HCT116 (cell line): ENCODE measurements at regions not wholly inside any gene's neighbourhood (a gene's known extent, or its start where the extent isn't known, plus 50 kb on each side); places are given as distances from the start of the nearest gene placed in this dataset.

Experiments used
- ATAC-seq: fragments of 200-7000 bp; cut with Tn5 transposase; 2 replicates; pipeline ENCODE4 v1.9.1; 2020; ENCODE audit warnings: mild to moderate bottlenecking, moderate library complexity
- BruUV-seq: library from RNA; stranded (reverse); fragments of 400-500 nt; replicated peaks from 2 replicates; lab custom pipeline; 2021; lab: Mats Ljungman, UMichigan
- CTCF ChIA-PET: fragments of 300-600 bp; sonication (Branson Sonifier 250); formaldehyde crosslinking; loops from one replicate; lab custom pipeline; 2021; ENCODE audit warnings: antibody characterized with exemption; lab: Charles Lee
- POLR2A ChIA-PET: fragments of 300-600, 350-600 bp; sonication (Branson Sonifier 250); formaldehyde crosslinking; loops from one replicate; lab custom pipeline; 2021; ENCODE audit warnings: antibody characterized with exemption; lab: Charles Lee
- RAD21 ChIA-PET, 2 experiments: fragments of 300-600 bp; sonication (Branson Sonifier 250); formaldehyde crosslinking; loops; one replicate each; lab custom pipeline; 2023; ENCODE audit warnings: low total read pairs in 2 of 2; ENCODE audit not compliant: uncharacterized antibody in 2 of 2, unreplicated experiment in 2 of 2, low non-redundant PET in 1 of 2; lab: Charles Lee
- DNase-seq: peaks from one replicate; pipeline ENCODE4 v3.0.0-alpha.2; 2010; ENCODE audit warnings: low read depth, low spot score
- H2AFZ ChIP-seq: fragments of 200-600 bp; shearing (Covaris generic), sonication (generic); 2 replicates; pipeline ENCODE4 v1.6.1; 2017; ENCODE audit warnings: low read depth, mixed run types, mixed read lengths, antibody characterized with exemption, low read length; ENCODE audit not compliant: poor library complexity, severe bottlenecking
- H3K27ac ChIP-seq: 2 replicates; pipeline ENCODE4 v1.5.1; 2012; ENCODE audit warnings: low read depth, low read length
- H3K27me3 ChIP-seq: fragments of 200-600 bp; sonication (generic); 2 replicates; pipeline ENCODE4 v1.6.1; 2016; ENCODE audit warnings: mixed run types, low read length, mixed read lengths; ENCODE audit not compliant: insufficient read depth
- H3K36me3 ChIP-seq, 2 experiments: fragments of 200-500 bp in 1 of 2; fragments of 200-600 bp in 1 of 2; sonication (Bioruptor generic) in 1 of 2; sonication (generic) in 1 of 2; 2 replicates each; pipeline versions ENCODE4 v1.5.1 to v1.6.1; 2014 to 2016; ENCODE audit warnings: low read length in 2 of 2, inconsistent platforms in 1 of 2, mixed read lengths in 1 of 2, mixed run types in 1 of 2; ENCODE audit not compliant: insufficient read depth in 2 of 2, control insufficient read depth in 1 of 2
- H3K4me1 ChIP-seq, 2 experiments: fragments of 200-600 bp in 1 of 2; sonication (generic) in 1 of 2; 2 replicates each; pipeline versions ENCODE4 v1.5.1 to v1.6.1; 2012 to 2017; ENCODE audit warnings: low read length in 2 of 2, inconsistent platforms in 1 of 2, mild to moderate bottlenecking in 1 of 2, mixed read lengths in 1 of 2, mixed run types in 1 of 2, moderate library complexity in 1 of 2; ENCODE audit not compliant: insufficient read depth in 2 of 2, control insufficient read depth in 1 of 2
- H3K4me2 ChIP-seq: fragments of 200-600 bp; sonication (generic); 2 replicates; pipeline ENCODE4 v1.6.1; 2017; ENCODE audit warnings: mixed run types, low read length, mixed read lengths
- H3K4me3 ChIP-seq, 2 experiments: fragments of 200-600 bp in 1 of 2; sonication (generic) in 1 of 2; replicated peaks in 1 of 2; 2 replicates each; pipeline ENCODE4 v1.5.1; 2011 to 2016; ENCODE audit warnings: low read length in 2 of 2, control low read depth in 1 of 2, low read depth in 1 of 2, mild to moderate bottlenecking in 1 of 2, mixed read lengths in 1 of 2, mixed run types in 1 of 2
- H3K79me2 ChIP-seq: fragments of 200-600 bp; sonication (generic); 2 replicates; pipeline ENCODE4 v1.6.1; 2017; ENCODE audit warnings: mild to moderate bottlenecking, mixed run types, low read length, moderate library complexity, mixed read lengths; ENCODE audit not compliant: insufficient read depth
- H3K9ac ChIP-seq: fragments of 200-600 bp; sonication (generic); 2 replicates; pipeline ENCODE4 v1.6.1; 2016; ENCODE audit warnings: low read length, mixed read lengths
- H3K9me2 ChIP-seq: fragments of 200-600 bp; sonication (generic), shearing (Covaris generic); 2 replicates; pipeline ENCODE4 v1.6.1; 2017; ENCODE audit warnings: mixed run types, mild to moderate bottlenecking, moderate library complexity; ENCODE audit not compliant: insufficient read depth
- H3K9me3 ChIP-seq, 2 experiments: fragments of 200-500 bp in 1 of 2; fragments of 200-600 bp in 1 of 2; sonication (Bioruptor generic) in 1 of 2; sonication (generic) in 1 of 2; 2 replicates each; pipeline ENCODE4 v1.6.1; 2014 to 2017; ENCODE audit warnings: low read length in 2 of 2, mixed read lengths in 2 of 2, inconsistent platforms in 1 of 2, low read depth in 1 of 2, mild to moderate bottlenecking in 1 of 2, mixed run types in 1 of 2, moderate library complexity in 1 of 2; ENCODE audit not compliant: control insufficient read depth in 1 of 2, insufficient read depth in 1 of 2
- H4K20me1 ChIP-seq: fragments of 200-600 bp; sonication (generic), shearing (Covaris generic); 2 replicates; pipeline ENCODE4 v1.6.1; 2017; ENCODE audit warnings: mixed run types, mild to moderate bottlenecking, moderate library complexity; ENCODE audit not compliant: insufficient read depth
- ELF1 ChIP-seq: IDR thresholded peaks from 2 replicates; pipeline ENCODE4 v1.6.1; 2012; ENCODE audit warnings: low read depth, borderline replicate concordance
- JUND ChIP-seq: IDR thresholded peaks from 2 replicates; pipeline ENCODE4 v1.6.1; 2012
- POLR2A ChIP-seq: IDR thresholded peaks from 2 replicates; pipeline ENCODE4 v1.7.0; 2011; ENCODE audit warnings: borderline replicate concordance; ENCODE audit not compliant: insufficient read depth, insufficient read length; ENCODE audit errors: extremely low read depth
- POLR2AphosphoS5 ChIP-seq: IDR thresholded peaks from 2 replicates; pipeline ENCODE4 v1.6.1; 2011; ENCODE audit warnings: mild to moderate bottlenecking, low read depth, low read length, moderate library complexity
- SIN3A ChIP-seq: IDR thresholded peaks from 2 replicates; pipeline ENCODE4 v1.6.1; 2012; ENCODE audit warnings: low read depth
- SP1 ChIP-seq: IDR thresholded peaks from 2 replicates; pipeline ENCODE4 v1.6.1; 2012; ENCODE audit warnings: low read depth
- SRF ChIP-seq: IDR thresholded peaks from 2 replicates; pipeline ENCODE4 v1.6.1; 2012; ENCODE audit warnings: low read depth
- ZFX ChIP-seq: fragments of 450-650 bp; IDR thresholded peaks from 2 replicates; pipeline ENCODE4 v1.6.1; 2017
- ZNF274 ChIP-seq: fragments of 200-500 bp; sonication (Bioruptor generic); IDR thresholded peaks from 2 replicates; pipeline ENCODE4 v1.6.1; 2014; ENCODE audit warnings: mild to moderate bottlenecking, low read depth, low read length, inconsistent platforms
- intact Hi-C: fragments of 100-400 bp; cut with micrococcal nuclease; formaldehyde crosslinking; loops from 2 replicates; pipeline ENCODE4 v1.10.0; 2022
- TF ChIP-seq, protein P1 (sequence below): IDR thresholded peaks from 2 replicates; pipeline ENCODE4 v1.6.1; 2012
- TF ChIP-seq, protein P2 (sequence below), 3 experiments: fragments of 200-600 bp in 1 of 3; sonication (generic) in 1 of 3; IDR thresholded peaks in 2 of 3; conservative IDR thresholded peaks in 1 of 3; 2 replicates each; pipeline ENCODE4 v1.5.1; 2012 to 2017; ENCODE audit warnings: low read depth in 2 of 3, low read length in 2 of 3, antibody characterized with exemption in 1 of 3, borderline replicate concordance in 1 of 3, control low read depth in 1 of 3, mild to moderate bottlenecking in 1 of 3, mixed read lengths in 1 of 3, mixed run types in 1 of 3, moderate library complexity in 1 of 3; ENCODE audit not compliant: insufficient read depth in 1 of 3
- TF ChIP-seq, protein P3 (sequence below): IDR thresholded peaks from 2 replicates; pipeline ENCODE4 v1.6.1; 2012

DNA sequence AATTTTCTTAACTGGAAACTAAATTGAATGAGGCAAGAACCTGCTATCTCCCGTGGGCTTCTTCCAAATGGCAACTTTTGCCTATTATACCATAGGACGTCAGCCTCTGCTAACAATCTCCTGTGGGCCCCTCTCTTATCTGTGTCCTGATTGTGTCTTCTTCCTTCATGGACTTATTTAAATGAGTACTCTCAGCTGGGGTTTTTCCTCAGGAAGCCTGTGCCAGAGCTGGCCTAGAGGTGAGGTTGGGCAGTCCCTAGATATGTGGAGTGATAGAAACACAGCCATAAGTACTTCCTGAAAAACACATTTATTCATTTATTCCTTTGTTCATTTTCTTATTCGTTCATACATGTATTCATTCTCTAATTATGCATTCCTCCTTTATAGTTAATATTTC is 712.5 kb upstream of the SLIT2 start:
- BruUV-seq = no TSS peak
- ChIA-PET CTCF (no interaction called here), RAD21 (no interaction called here)

More for the DNA sequence above, 712.5 kb upstream of the SLIT2 start:
- Histone ChIP-seq H3K36me3 (no peaks in the 10 kb centered on the region), H3K9me2 (no peaks in the 10 kb centered on the region; the same call in 1 of the 2 replicates), H3K9ac (no peak overlapping the region), H3K4me3 (no peak overlapping the region), H3K79me2 (no peaks in the 10 kb centered on the region), H3K4me2 (no peak overlapping the region), H3K27ac (no peak overlapping the region), H3K4me1 (no peaks in the 10 kb centered on the region), H2AFZ (no peak overlapping the region), H4K20me1 (no peaks in the 10 kb centered on the region), H3K27me3 (no peaks in the 10 kb centered on the region), H3K9me3 (no peaks in the 10 kb centered on the region)
- DNase-seq (no peak), ATAC-seq (no peak)
- intact Hi-C loops = no loop called here
- POLR2A ChIA-PET = no interaction called here
- TF ChIP-seq, protein P1, sequence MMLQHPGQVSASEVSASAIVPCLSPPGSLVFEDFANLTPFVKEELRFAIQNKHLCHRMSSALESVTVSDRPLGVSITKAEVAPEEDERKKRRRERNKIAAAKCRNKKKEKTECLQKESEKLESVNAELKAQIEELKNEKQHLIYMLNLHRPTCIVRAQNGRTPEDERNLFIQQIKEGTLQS = no peak
- TF ChIP-seq POLR2A = no peak
- TF ChIP-seq ZNF274 = no peak
- TF ChIP-seq ELF1 = no peak
- TF ChIP-seq, protein P2, sequence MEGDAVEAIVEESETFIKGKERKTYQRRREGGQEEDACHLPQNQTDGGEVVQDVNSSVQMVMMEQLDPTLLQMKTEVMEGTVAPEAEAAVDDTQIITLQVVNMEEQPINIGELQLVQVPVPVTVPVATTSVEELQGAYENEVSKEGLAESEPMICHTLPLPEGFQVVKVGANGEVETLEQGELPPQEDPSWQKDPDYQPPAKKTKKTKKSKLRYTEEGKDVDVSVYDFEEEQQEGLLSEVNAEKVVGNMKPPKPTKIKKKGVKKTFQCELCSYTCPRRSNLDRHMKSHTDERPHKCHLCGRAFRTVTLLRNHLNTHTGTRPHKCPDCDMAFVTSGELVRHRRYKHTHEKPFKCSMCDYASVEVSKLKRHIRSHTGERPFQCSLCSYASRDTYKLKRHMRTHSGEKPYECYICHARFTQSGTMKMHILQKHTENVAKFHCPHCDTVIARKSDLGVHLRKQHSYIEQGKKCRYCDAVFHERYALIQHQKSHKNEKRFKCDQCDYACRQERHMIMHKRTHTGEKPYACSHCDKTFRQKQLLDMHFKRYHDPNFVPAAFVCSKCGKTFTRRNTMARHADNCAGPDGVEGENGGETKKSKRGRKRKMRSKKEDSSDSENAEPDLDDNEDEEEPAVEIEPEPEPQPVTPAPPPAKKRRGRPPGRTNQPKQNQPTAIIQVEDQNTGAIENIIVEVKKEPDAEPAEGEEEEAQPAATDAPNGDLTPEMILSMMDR (IDR thresholded peaks at IDR 0.05 in 2 of 3, conservative IDR thresholded peaks at IDR 0.05 in 1 of 3; ENCODE audit: borderline replicate concordance in 1 of 3, insufficient read depth in 1 of 3, low read depth in 2 of 3, low read length in 2 of 3) = no peak
- TF ChIP-seq ZFX = no peak
- no peak for TF ChIP-seq JUND
- TF ChIP-seq SIN3A = no peak
- TF ChIP-seq POLR2AphosphoS5 = no peak
- no peak for TF ChIP-seq SRF
- TF ChIP-seq, protein P3, sequence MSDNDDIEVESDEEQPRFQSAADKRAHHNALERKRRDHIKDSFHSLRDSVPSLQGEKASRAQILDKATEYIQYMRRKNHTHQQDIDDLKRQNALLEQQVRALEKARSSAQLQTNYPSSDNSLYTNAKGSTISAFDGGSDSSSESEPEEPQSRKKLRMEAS = no peak
- TF ChIP-seq SP1 = no peak
